ENCODE measurements at regions not wholly inside any gene's neighbourhood (a gene's known extent, or its start where the extent isn't known, plus 50 kb on each side); places are given as distances from the start of the nearest gene placed in this dataset.
A peak's percentile ranks its signal among the peaks of the same experiment; 100 is the strongest.
"Not testable (repeated sequence)": the region's sequence is repeated elsewhere in the genome, so short reads cannot be mapped to it uniquely, and the experiment has no call there.

- no peak for DNase-seq
Observed at GRCh38 chr12:84484798-84485197, 427.8 kb downstream of the SLC6A15 start.

- no peak for DNase-seq
Observed at GRCh38 chr12:84480803-84481202, 431.8 kb downstream of the SLC6A15 start.

DNA sequence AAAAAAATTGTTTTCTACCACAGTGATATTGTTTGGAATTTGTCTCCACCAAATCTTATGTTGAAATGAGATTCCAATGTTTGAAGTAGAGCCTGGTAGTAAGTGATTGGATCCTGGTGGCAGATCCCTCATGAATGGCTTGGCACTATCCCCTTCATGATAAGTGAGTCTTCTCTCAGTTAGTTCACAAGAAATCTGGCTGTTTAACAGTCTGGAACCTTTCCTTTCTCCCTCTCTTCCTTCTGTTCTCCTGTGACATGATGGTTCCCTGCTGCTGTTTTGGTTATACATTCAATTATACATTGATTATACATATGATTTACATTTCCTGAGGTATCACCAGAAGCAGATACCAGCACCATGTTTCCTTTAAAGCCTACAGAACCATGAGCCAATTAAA, 442.2 kb downstream of the SLC6A15 start:
- DNase-seq: no peak

- no peak for DNase-seq
Observed at GRCh38 chr12:84464616-84465015, 448.0 kb downstream of the SLC6A15 start.

DNA sequence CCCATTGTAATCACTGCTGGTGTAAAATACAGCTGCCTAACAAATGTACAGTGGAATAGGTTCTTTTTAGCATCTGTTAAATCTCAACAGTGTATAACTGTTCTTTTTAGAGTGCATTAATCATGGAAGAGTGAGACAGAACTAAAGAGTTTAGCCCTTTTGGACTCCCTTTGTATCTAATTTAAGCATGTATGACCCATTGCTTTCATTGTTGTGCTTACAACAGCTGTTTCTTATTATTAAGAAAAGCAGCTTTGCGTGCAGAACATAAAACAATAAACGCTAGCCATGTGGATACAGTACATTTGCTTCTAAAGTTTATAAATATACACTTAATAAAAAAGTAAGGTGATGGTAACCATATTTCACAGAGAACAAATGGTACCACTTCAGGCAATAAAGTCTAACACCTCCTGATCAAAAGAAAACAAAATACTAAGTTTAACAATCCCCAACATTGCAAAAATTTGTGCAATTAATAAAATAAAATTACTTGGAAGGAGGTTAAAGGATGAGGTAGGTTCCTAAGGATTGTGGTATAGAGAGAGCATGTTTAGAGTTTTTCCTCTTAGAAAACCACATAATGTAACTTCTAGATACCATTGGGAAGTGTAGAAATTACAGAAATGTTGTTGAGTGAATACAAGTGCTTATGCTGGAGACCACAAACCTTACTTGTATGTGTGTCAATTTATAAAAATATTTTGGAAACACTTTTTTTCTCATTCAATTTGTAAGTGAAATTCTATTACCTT, 448.7 kb downstream of the SLC6A15 start:
- DNase-seq: no peak

GRCh38 chr12:84455598-84455997, 457.0 kb downstream of the SLC6A15 start:
- DNase-seq: no peak

- DNase-seq: not testable (repeated sequence)
Observed at GRCh38 chr12:84446478-84446877, 466.1 kb downstream of the SLC6A15 start.

GRCh38 chr12:84436134-84436533, 476.5 kb downstream of the SLC6A15 start:
- DNase-seq: no peak

DNA sequence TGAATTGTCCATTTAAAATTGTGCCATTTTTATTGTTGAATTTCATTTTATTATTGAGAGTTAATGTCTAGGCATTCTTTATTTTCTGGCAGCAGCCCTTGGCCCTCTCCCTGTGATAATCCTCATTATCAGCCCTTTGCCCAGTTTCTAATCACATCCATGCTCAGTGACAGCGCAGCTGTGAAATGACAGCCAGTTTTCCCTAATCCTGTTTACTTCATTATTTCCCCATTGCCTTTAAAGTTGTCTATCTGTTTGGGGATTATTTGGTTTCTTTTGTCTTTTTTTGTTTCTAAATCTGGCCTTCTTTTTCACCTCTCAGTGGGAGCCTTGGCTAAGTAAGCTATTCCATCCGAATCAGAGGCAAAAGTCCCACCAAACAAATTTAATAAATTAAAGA, 476.9 kb downstream of the SLC6A15 start:
- DNase-seq: no peak

DNA sequence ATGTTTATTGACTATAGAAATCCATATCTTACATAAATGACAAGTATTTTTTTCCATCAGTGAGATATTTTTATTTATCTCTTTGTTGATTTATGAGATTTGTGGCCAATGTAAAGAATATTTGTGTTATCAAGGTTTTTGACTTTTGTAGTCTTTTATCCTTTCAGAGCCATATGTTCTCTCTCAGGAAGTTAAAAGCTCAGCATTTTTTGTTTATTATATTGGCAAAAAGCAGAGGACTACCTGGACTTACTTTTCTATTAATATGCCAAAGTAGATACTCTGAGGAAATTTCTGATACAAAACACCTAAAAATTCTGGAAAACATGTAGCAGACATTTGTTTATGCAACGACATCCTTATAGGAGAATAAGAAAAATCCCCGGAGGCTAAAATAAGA, 490.3 kb downstream of the SLC6A15 start:
- DNase-seq: no peak

- DNase-seq: no peak
Observed at GRCh38 chr12:84421103-84421502, 491.5 kb downstream of the SLC6A15 start.

DNA sequence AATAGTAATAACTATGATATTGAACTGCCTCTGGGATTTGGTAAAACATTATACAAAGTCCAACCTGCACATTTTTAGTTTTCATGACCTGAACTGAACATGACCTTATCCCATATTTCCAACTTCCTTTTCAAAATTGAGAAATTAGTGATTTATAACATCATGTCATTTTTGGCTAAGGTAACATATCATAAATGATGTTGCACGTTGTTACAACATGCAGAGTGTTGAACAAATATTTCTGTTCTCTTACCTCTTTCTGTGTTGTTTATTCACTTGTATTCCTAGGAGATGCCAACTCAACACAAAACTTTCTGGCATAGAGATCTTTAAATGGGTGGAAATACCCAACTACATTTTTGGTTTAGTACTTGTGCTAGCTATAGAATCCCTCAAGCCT, 496.0 kb downstream of the SLC6A15 start:
- DNase-seq: no peak

DNA sequence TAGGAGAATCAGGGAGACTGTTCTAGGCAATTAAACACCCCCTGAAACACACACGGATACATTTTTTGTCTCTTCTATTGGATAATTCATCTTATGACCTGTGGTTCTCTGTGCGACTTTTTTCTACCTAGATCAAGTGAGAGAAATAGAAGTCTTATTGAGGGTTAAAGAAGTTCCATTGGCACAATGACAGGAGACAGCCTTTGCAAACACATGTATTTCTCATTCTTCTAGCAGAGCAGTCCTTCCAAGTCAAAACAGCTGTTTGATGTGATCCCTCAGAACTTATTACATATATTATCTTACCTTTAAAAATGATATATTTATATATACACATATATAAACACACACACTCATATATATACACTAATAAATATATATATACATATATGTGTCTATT, 496.7 kb downstream of the SLC6A15 start:
- no peak for DNase-seq

GRCh38 chr12:84413656-84414055, 498.9 kb downstream of the SLC6A15 start:
- DNase-seq: no peak

GRCh38 chr12:84412226-84412625, 500.4 kb downstream of the SLC6A15 start:
- no peak for DNase-seq

DNA sequence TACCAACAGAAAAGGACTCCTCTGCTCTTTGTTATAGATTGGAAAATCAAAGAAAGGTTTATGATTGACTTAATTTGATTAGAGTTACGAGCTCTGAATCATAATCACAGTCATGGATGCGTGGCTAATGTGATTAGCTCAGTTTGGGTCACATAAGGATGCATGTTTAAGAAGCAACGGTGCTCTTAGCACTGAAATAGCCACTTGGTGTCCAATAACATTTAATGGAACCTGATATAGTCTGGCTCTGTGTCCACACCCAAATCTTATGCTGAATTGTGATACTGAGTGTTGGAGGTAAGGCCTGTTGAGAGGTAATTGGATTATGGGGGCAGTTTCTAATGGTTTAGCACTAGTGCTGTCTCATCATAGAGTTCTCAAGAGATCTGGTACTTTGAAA, 501.6 kb downstream of the SLC6A15 start:
- no peak for DNase-seq

DNA sequence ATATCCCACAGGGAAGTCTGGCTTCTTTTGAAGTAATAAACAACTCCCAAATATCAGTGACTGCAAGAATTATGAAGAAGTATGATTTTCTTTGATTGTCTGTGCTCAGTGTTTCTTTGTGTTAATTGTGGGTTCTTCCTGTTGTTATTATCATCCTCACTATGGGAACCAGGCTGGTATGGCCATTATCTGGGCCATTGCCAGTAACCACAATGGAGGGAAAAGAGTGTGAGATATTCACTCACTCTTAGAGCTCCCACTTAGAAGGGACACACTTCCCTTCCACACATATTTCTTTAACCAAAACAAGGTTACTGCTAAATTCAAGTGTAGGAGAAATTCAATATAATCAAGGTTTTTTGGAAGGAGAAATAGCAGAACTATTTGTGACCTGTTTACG, 503.7 kb downstream of the SLC6A15 start:
- DNase-seq: peak; percentile 0

DNA sequence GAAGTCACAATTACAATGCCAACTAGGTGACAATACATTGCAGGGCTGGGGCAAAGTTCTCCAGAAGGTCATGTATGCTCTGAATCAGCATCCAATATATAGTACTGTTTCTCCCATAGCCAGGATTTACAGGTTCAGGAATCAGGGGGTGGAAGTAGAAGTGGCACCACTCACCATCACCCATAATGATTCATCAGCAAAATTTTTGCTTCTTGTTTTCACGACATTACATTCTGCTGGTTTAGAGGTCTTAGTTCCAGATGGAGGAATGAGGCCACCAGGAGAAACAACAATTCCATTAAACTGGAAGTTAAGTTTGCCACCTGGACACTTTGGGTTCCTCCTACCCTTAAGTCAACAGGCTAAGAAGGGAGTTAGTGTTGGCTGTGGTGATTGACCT, 505.9 kb downstream of the SLC6A15 start:
- DNase-seq: not testable (repeated sequence)

GRCh38 chr12:84397846-84398245, 514.8 kb downstream of the SLC6A15 start:
- no peak for DNase-seq

DNA sequence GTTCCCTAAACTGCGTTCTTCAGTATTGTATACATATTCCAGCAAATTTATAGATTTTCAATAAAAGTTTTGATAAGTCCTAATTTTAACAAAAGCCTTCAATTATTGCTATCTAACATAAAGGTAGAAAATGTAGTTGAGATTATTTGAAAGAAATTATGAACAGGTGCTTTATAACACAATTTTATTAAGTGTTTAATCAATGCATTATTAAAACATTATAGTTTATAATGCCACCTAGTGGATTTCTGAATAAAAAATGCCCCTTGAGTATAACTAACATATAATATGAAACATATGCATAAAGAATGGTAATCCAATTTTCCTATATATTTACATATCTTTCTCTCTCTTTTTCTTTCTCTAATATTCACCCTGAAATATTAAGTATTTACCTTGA, 515.3 kb downstream of the SLC6A15 start:
- DNase-seq: no peak

DNA sequence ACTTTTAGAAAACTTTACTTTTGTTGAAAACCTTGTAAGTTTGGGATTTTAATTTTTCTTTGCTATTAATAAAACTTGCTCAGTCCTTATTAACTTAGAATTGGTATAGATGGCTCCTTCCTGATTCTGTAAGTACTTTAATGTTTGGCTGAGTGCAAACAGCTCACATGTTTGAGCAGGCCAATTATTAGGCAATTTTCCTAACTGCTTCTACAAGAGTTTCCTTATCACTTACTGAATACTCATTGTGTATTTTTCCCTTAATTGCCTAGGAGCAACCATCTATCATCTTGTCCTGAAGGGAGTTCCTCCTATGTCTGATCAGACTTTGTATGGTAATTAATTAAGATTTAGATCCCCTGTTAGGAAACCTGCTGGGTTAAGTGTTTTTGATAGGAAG, 521.4 kb downstream of the SLC6A15 start:
- not testable (repeated sequence) for DNase-seq

DNA sequence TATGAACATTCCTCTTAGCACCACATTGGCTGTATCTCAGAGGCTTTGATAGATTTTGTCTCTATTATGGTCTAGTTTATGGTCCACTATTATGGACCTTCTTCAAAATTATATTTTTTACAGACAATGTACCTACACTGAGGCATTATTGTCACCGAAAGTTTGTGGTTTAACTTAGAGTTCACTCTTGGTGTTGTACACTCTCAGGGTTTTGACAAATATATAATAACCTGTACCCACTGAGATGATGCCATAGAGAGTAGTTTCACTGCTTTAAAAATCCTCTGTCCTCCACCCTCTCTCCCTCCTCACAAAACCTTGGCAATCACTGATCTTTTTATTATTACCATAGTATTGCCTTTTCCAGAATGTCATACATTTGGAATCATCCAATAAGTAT, 528.2 kb downstream of the SLC6A15 start:
- DNase-seq: no peak

GRCh38 chr12:84382486-84382885, 530.1 kb downstream of the SLC6A15 start:
- DNase-seq: not testable (repeated sequence)

DNA sequence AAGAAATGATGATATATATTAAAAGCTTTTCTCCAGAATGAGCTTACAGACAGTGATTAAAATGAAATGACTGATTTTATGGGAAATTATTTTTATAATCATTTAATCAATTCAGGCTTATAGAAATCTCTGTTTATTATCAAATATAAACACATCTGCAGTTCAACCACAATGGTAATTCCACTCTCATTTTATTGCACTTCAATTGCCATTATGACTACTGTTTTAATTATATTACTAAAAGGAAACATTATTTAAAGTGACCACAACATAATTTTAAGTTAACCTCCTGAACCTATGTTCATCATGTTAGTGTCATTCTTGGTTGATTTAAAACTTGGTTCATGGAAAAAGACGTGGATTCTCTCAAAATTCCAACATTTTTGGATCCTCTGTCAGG, 536.3 kb downstream of the SLC6A15 start:
- DNase-seq: no peak

DNA sequence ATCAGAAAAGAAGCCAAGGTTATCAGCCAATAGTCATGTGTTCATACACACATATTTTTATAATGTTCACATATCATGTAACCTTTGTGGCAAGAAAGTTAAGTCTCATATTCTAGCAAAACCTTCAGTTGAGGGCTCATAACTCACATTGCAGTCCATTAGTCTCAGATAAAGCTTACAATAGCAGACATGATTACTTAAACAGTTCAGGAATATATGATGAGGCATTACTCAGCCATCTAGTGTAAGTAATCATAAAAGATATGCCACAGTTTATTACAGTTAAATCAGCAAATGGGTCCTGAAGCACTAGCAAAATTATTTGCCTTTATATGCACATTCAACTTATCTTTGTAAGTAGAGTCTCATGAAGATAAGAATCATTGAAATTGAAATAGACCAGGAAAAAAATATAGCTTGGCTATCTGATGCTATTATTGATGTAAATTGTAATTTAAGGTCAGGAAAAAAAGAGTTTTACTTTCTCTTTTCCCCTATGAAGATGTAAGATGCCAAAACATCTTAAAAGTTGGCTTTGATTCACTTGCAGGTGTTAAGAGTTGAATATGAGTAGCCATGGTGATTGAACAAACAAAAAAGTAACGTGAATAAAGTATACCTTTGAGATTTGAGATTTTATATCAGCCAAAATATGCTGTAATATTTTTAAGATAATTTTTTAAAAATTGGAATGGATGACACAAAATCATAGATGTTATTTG, 537.0 kb downstream of the SLC6A15 start:
- DNase-seq: no peak

Data from DMS153 (cell line).